ENCODE measurements at regions not wholly inside any gene's neighbourhood (a gene's known extent, or its start where the extent isn't known, plus 50 kb on each side); places are given as distances from the start of the nearest gene placed in this dataset.

DNA sequence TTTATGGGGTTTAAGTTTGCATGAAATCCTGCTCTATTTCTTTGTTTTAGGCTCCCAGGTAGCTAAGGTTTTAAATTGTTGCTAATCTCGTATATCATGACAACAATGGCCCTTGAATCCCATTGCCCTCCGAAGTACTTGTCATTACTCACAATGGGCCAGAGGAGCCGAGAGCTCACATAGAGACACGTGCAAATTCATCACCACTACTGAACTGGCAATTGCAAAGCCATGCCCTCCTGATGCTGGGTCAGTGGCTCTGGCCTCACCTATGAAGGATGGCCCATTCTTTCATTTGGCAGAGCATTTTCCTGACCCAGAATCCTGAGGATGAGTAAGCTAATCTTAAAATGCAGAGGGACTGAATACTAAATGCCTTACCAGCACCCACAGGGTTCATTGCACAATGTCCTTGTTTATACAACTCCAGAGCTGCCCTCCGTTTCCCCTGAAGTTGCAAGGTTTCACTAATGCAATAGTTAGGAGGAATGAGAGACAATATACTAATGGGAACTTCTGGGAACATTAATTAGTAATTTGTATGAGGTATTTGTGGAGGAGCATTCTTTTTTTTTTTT is 71.6 kb upstream of the GAREM1 start:
- DNase-seq (ENCODE audit: low read depth): no peak

DNA sequence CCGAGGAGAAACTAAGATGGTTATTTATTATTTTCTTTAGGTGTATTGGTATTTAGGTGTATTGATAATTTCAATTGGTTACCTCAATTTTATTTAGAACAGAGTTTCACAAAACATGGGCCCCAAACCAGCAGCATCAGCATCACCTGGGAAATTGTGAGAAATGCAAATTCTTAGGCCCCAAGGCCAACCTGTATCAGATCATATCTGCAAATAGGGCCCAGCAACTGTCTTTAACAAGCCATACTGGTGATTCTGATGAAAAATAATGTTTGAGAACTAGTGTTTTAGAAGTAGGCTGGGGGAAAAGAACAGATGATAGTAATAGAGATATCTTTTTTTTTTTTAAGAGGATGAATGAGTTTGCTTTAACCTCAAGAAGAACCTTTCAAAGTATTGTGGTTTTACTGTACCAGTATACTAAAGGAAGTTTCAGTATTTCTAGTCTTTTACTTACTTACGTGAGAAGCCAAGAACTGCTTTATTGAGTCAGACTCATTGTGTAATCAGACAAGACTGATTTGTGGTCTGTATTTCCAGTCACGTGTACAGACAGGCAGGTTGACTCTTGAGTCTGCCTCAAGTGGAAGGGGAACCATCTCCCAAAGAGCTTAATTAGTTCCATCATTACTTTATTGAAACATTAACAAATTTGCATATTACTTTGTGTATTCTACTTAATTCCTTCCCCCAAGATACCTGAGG is 60.4 kb upstream of the GAREM1 start:
- DNase-seq (ENCODE audit: low read depth): no peak

DNA sequence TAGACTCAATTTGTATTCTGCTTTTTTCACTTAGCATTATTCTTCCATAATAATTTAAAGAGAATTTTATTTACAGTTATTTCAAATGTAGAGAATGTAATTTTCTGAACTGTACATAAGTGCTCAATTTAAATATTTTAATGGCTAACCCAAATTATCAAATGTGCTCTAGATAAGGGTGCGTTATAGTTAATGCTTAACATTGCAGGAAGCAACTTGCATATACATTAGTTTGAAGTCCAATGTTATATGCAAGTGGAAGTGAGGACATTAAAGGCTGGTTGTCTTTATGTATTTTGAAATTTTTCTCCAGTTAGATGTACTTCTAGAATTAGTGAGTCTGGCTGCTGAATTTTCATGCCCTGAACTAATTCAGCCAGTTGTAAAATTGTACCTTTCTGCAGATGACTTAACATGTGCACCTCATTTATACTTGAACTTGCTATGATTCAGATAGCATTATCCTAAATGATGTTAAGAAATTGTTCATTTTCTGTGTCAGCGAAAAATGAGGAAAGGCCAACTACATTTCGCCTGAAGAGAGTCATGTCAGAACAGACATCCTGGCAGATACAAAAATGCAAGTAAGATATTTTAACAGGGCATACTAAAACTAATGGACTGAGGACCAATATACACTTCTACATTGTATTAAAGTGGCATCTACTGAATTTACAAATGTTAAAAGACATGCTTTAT is 59.2 kb upstream of the GAREM1 start:
- DNase-seq (ENCODE audit: low read depth): no peak

DNA sequence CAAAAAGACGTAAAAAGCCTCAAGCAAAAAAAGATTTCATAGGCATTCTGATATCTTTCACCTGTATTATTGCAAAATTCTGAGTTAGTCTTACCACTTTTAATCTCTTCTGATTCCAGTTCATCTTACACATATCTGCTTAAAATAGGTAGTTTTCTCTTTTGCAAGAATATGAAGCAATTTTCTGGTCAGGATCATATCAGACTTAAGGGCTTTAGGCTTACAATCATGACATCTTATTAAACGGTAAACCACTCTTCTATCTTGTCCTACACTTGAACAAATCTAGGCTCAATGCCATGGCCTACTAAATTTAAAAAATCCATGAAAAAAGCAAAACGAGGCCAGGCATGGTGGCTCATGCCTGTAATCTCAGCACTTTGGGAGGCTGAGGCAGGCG is 50.1 kb upstream of the GAREM1 start:
- DNase-seq (ENCODE audit: low read depth): no peak

Data from fibroblast of the conjunctiva (primary cell).